BLaER1 (cell line): ENCODE measurements at regions not wholly inside any gene's neighbourhood (a gene's known extent, or its start where the extent isn't known, plus 50 kb on each side); places are given as distances from the start of the nearest gene placed in this dataset.

Source experiments
- H3K27ac ChIP-seq: shearing (Covaris generic); formaldehyde crosslinking; 2 replicates; pipeline ENCODE4 v1.8.1; 2022
- H3K27me3 ChIP-seq: shearing (Covaris generic); formaldehyde crosslinking; 2 replicates; pipeline ENCODE4 v1.8.1; 2022
- H3K36me3 ChIP-seq: shearing (Covaris generic); formaldehyde crosslinking; 2 replicates; pipeline ENCODE4 v1.8.1; 2022
- H3K4me1 ChIP-seq: shearing (Covaris generic); formaldehyde crosslinking; 2 replicates; pipeline ENCODE4 v1.8.1; 2022
- H3K4me2 ChIP-seq: shearing (Covaris generic); formaldehyde crosslinking; 2 replicates; pipeline ENCODE4 v1.8.1; 2022
- H3K4me3 ChIP-seq: shearing (Covaris generic); formaldehyde crosslinking; 2 replicates; pipeline ENCODE4 v1.8.1; 2022
- H3K9ac ChIP-seq: shearing (Covaris generic); formaldehyde crosslinking; 2 replicates; pipeline ENCODE4 v1.8.1; 2022
- H3K9me3 ChIP-seq: shearing (Covaris generic); formaldehyde crosslinking; 2 replicates; pipeline ENCODE4 v1.8.1; 2022
- H4K20me1 ChIP-seq: shearing (Covaris generic); formaldehyde crosslinking; 2 replicates; pipeline ENCODE4 v1.8.1; 2022
- Cebpa-rat ChIP-seq: shearing (Covaris generic); IDR thresholded peaks from 2 replicates; pipeline ENCODE4 v1.8.1; 2022

DNA sequence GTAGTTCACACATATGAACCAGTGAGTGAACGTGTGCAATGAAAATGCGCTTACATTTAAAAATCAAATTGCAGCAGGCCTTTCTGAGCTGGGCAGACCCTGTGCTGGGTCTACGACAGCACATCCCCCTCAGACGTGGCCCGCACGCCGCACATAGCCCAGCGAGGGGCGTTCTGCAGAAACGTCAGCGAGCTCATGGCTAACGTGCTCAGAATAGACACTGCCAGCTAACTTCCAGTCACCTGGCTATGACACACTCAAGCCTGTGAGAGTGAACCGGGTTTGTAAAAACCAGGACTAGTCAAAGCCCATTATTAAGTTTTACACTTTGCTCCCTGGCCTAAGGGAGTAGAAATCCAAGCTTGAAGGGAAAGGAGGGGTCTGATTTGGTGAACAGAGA lies 108.1 kb upstream of the INSIG1 start:
- no peak for TF ChIP-seq Cebpa-rat
- peak overlapping the region; percentile 64 for H3K4me2 ChIP-seq
- peaks cover 59% of the 10 kb centered on the region for H3K4me1 ChIP-seq
- no peak overlapping the region for H3K9ac ChIP-seq
- H3K27me3 ChIP-seq: no peaks in the 10 kb centered on the region
- no peaks in the 10 kb centered on the region for H4K20me1 ChIP-seq
- H3K4me3 ChIP-seq: no peak overlapping the region
- peaks cover 49% of the 10 kb centered on the region for H3K9me3 ChIP-seq
- no peak overlapping the region for H3K27ac ChIP-seq
- H3K36me3 ChIP-seq: no peaks in the 10 kb centered on the region

DNA sequence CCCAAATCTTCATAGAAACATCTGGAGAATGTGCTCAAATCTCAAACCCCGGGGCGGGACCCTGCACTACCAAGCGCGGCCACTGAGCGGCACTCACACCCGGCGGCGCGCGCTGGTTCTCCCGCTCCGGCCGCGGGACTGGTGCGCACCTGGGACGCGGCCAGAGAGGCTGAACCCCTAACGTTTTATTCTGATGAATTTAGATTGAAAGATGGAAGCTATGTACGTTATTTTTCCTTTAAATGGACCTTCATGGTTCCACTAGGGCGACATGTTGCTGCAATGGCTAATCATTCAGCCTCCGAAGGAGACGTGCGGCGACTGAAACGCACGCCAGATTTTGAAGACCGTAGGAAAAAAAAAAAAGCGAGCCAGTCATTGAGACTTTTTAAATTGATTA lies 107.0 kb upstream of the INSIG1 start:
- Histone ChIP-seq H3K4me3 (no peak overlapping the region), H3K9ac (no peak overlapping the region), H3K27me3 (no peaks in the 10 kb centered on the region), H3K36me3 (no peaks in the 10 kb centered on the region), H4K20me1 (no peaks in the 10 kb centered on the region), H3K4me2 (peak overlapping the region; percentile 58), H3K9me3 (peaks cover 47% of the 10 kb centered on the region), H3K27ac (no peak overlapping the region), H3K4me1 (peaks cover 59% of the 10 kb centered on the region)
- no peak for TF ChIP-seq Cebpa-rat

DNA sequence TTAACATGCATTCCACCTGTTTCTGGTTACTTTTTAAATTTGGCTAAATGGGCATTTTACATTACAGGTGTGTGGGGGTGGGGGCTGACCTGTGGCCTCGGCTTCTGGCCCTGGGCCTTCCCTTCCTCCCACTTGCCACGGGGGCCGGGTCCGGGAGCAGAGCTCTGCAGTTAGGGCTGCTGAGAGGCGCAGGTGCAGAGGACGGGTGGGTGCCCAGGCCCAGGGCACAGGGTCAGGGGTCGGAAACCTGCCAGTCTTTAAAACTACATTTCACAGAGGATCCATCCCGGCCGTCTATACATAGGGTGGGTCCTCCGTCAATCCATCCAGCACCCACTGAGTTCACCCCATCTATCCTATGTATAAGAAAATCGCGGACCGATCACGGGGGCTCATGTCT lies 106.5 kb upstream of the INSIG1 start:
- no peaks in the 10 kb centered on the region for H3K27me3 ChIP-seq
- no peaks in the 10 kb centered on the region for H4K20me1 ChIP-seq
- no peaks in the 10 kb centered on the region for H3K36me3 ChIP-seq
- H3K9ac ChIP-seq: no peak overlapping the region
- no peak overlapping the region for H3K4me3 ChIP-seq
- no peak overlapping the region for H3K27ac ChIP-seq
- peak overlapping the region; percentile 58 for H3K4me2 ChIP-seq
- peaks cover 47% of the 10 kb centered on the region for H3K9me3 ChIP-seq
- no peak for TF ChIP-seq Cebpa-rat
- H3K4me1 ChIP-seq: peaks cover 59% of the 10 kb centered on the region

DNA sequence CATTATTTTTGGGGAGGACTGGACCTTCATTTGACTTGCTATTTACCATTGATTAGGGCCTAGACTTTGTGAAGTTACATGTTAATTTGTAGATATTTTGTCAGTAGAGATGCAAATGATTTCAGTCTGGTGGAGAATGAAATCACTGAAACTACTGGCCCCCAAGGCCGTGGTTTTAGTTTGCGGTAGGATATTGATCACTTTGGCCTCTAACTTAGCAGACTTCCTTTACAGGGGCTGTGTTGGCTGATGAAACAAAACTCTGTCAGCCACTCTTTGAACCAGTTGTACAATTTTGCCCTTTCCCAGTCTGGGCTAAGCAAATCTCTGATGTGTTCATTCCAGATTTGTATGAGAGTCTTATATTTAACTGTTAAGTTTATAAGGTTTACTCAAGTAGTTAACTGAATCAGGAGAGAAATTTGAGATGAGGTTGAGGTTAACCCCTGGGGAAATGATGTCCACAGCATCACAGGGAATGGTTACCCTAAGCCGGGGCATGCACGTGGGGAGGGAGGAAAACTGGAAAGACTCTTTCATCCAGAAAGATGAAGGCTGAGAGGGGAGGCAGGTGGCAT lies 105.7 kb upstream of the INSIG1 start:
- Histone ChIP-seq H3K9me3 (peaks cover 47% of the 10 kb centered on the region), H3K27me3 (no peaks in the 10 kb centered on the region), H3K27ac (no peak overlapping the region), H3K9ac (no peak overlapping the region), H3K36me3 (no peaks in the 10 kb centered on the region), H3K4me2 (peak overlapping the region; percentile 58; the same call in 1 of the 2 replicates), H4K20me1 (no peaks in the 10 kb centered on the region), H3K4me1 (peaks cover 52% of the 10 kb centered on the region), H3K4me3 (no peak overlapping the region)
- TF ChIP-seq Cebpa-rat: no peak

DNA sequence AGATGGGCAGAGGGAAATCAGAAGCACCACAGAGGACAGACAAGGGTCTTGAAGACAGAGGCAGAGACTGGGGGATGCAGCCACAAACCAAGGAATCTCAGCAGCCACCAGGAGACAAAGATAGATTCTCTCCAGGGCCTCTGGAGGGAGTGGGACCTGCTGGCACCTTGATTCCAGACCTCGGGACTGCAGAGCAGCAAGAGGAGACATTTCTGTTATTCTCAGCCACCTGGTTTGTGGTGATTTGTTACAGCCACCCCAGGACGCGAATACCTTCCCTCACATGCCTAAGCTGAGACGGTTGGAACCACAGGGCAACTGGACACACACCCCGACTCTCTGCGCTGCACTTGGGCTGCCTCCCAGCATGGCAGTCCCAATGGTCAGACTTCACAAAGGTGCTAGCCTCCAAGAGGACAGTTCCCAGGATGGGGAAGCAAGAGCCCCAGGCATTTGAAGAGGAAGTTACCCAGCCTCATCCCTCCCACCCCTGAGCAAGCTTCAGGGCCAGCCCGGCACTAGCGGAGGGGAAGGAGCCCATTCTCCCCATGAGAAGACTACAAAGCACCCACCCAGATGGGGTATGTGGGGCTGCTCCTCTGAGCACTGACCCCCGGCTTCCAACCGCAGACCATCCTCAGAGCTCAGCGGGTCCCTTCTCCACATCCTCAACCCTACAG lies 104.6 kb upstream of the INSIG1 start:
- no peak overlapping the region for H3K27ac ChIP-seq
- TF ChIP-seq Cebpa-rat: no peak
- H3K4me2 ChIP-seq: no peak overlapping the region
- H3K4me3 ChIP-seq: no peak overlapping the region
- H3K9ac ChIP-seq: no peak overlapping the region
- peaks cover 41% of the 10 kb centered on the region for H3K4me1 ChIP-seq
- no peaks in the 10 kb centered on the region for H3K27me3 ChIP-seq
- no peaks in the 10 kb centered on the region for H4K20me1 ChIP-seq
- H3K36me3 ChIP-seq: no peaks in the 10 kb centered on the region
- peaks cover 42% of the 10 kb centered on the region for H3K9me3 ChIP-seq

GRCh38 chr7:155193716-155194115 lies 104.0 kb upstream of the INSIG1 start:
- Histone ChIP-seq H3K27ac (no peak overlapping the region), H4K20me1 (no peaks in the 10 kb centered on the region), H3K4me2 (no peak overlapping the region), H3K4me1 (peaks cover 35% of the 10 kb centered on the region), H3K9me3 (peaks cover 42% of the 10 kb centered on the region), H3K4me3 (no peak overlapping the region), H3K9ac (no peak overlapping the region), H3K27me3 (no peaks in the 10 kb centered on the region), H3K36me3 (no peaks in the 10 kb centered on the region)
- TF ChIP-seq Cebpa-rat: no peak

DNA sequence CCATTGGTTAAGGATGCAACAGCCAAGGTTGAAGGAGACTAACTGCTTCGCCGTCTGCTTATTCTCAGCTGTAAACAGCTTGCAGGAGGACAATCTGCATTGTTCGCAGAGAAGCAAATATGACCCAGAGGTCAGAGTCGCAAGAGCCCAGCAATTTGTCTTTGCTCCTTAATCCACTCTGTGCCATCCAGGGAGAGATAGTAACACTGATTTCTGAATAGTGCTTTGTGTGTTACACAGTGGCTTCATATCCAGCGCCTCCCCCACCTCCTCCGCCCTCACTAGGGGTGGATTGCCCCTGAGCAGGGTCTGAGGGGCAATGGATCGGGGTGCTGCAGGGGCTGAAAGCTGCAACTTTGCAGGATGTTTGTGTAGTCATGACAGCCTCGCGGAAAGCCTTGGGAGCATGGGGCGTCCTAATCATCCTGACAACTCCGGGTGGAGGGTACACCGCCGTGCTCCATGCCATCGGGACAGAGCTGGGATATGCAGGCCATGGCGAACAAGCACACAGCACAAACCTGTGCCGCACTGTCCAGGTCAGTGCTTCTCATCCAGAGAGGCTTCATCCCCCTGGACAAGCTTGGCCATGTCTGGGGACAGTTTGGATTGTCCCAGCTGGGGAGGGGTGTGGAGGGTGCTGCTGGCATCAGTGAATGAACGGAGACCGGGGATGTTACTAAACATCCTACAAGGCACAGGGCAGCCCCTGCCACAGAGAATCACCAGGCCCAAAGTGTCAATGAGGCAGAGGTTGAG lies 103.1 kb upstream of the INSIG1 start:
- no peaks in the 10 kb centered on the region for H3K27me3 ChIP-seq
- H3K27ac ChIP-seq: no peak overlapping the region
- H3K4me1 ChIP-seq: peaks cover 27% of the 10 kb centered on the region
- no peaks in the 10 kb centered on the region for H4K20me1 ChIP-seq
- TF ChIP-seq Cebpa-rat: no peak
- no peak overlapping the region for H3K4me2 ChIP-seq
- no peak overlapping the region for H3K4me3 ChIP-seq
- H3K9ac ChIP-seq: no peak overlapping the region
- H3K36me3 ChIP-seq: no peaks in the 10 kb centered on the region
- H3K9me3 ChIP-seq: peaks cover 42% of the 10 kb centered on the region

DNA sequence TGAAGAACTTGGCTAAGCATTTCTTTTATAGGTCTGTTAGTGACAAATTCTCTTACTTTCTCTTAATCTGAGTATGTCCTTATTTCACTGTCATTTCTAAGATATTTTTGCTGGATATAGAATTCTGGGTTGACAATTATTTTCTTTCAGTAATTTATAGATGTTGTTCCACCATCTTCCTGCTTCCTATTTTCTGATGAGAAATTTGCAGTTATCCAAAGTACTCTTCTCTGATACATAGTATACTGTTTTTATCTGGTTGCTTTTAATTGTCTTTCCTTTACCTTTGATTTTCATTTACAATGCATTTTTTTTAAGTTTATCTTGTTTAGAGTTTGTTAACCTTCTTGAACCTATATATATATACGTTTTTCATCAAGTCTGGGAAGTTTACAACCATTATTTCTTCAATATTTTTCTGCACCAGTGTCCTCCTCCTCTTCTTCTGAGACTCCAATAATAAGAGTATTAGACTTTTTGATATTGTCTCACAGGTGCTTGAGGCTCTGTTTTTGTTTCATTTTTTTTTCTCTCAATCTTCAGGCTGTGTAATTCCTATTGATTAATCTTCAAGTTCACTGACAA lies 101.6 kb upstream of the INSIG1 start:
- Histone ChIP-seq H3K4me3 (no peak overlapping the region), H3K4me2 (no peak overlapping the region), H3K4me1 (peaks cover 16% of the 10 kb centered on the region), H4K20me1 (no peaks in the 10 kb centered on the region), H3K36me3 (no peaks in the 10 kb centered on the region), H3K9me3 (peaks cover 42% of the 10 kb centered on the region), H3K27me3 (no peaks in the 10 kb centered on the region), H3K27ac (no peak overlapping the region), H3K9ac (no peak overlapping the region)
- no peak for TF ChIP-seq Cebpa-rat

DNA sequence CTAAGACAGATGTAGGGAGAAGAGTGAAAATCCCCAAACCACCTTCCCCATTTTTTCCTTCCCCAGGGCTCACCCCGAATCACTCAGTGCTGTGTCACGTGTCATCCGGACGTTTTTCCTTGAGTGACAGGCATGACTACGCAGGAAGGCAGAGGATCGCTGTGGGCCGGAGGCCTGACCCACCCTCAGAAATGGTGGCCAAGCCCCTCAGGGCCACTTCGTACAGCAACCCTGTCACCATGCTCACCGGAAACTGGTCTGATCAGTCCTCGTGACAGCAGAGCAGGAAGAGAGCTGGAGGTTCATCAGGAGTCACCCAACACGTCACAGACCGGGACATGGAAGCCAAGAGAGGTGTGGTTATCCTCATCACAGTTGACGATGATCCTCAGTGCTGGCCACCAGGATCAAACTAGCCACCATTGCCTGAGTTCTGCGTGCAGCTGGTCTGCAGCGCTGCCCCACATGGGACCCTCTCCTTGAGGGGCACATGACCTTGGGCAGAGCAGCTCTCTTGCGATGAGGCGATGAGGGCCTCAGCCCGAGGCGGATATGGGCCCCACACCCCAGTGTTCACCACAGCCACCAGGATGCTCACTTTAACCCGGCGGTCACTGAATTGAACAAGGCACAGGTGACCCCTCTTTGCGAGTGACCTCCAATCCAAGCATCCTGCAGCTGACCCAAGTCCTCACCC lies 99.3 kb upstream of the INSIG1 start:
- Histone ChIP-seq H3K9me3 (peaks cover 30% of the 10 kb centered on the region), H3K4me2 (no peak overlapping the region), H3K36me3 (no peaks in the 10 kb centered on the region), H3K4me3 (no peak overlapping the region), H3K27ac (no peak overlapping the region), H3K4me1 (peaks cover 20% of the 10 kb centered on the region), H3K9ac (no peak overlapping the region), H4K20me1 (no peaks in the 10 kb centered on the region), H3K27me3 (no peaks in the 10 kb centered on the region)
- TF ChIP-seq Cebpa-rat: no peak
